Parathyroid adenoma (tissue), 2 donors: ENCODE measurements at regions not wholly inside any gene's neighbourhood (a gene's known extent, or its start where the extent isn't known, plus 50 kb on each side); places are given as distances from the start of the nearest gene placed in this dataset.
"Not testable (repeated sequence)": the region's sequence is repeated elsewhere in the genome, so short reads cannot be mapped to it uniquely, and the experiment has no call there.

Source experiments
- H2AFZ ChIP-seq: fragments of 300-600 bp; sonication (generic); one replicate; pipeline ENCODE4 v1.7.0; 2017; ENCODE audit warnings: antibody characterized with exemption, mild to moderate bottlenecking
- H3K27ac ChIP-seq: fragments of 300-600 bp; sonication (generic); one replicate; pipeline ENCODE4 v1.7.0; 2017
- H3K27me3 ChIP-seq: fragments of 300-600 bp; sonication (generic); one replicate; pipeline ENCODE4 v1.7.0; 2017; ENCODE audit warnings: low read length; ENCODE audit not compliant: control insufficient read depth, insufficient read depth
- H3K36me3 ChIP-seq: fragments of 300-600 bp; sonication (generic); one replicate; pipeline ENCODE4 v1.7.0; 2017; ENCODE audit warnings: low read length; ENCODE audit not compliant: control insufficient read depth, insufficient read depth
- H3K4me1 ChIP-seq: fragments of 300-600 bp; sonication (generic); one replicate; pipeline ENCODE4 v1.7.0; 2017; ENCODE audit warnings: control low read depth
- H3K4me2 ChIP-seq: fragments of 300-600 bp; sonication (generic); one replicate; pipeline ENCODE4 v1.7.0; 2017; ENCODE audit warnings: low read length
- H3K4me3 ChIP-seq: fragments of 300-600 bp; sonication (generic); one replicate; pipeline ENCODE4 v1.7.0; 2017; ENCODE audit warnings: low read depth, low read length
- H3K79me2 ChIP-seq: fragments of 300-600 bp; sonication (generic); one replicate; pipeline ENCODE4 v1.7.0; 2017; ENCODE audit warnings: control low read depth
- H3K9ac ChIP-seq: fragments of 300-600 bp; sonication (generic); one replicate; pipeline ENCODE4 v1.7.0; 2017; ENCODE audit warnings: mild to moderate bottlenecking
- H3K9me3 ChIP-seq: fragments of 300-600 bp; sonication (generic); one replicate; pipeline ENCODE4 v1.7.0; 2017; ENCODE audit warnings: low read length; ENCODE audit not compliant: control insufficient read depth
- CTCF ChIP-seq: fragments of 300-600 bp; sonication (generic); IDR thresholded peaks from one replicate; pipeline ENCODE4 v1.7.0; 2017; ENCODE audit warnings: antibody characterized with exemption, mild to moderate bottlenecking
- donor health status: primary hyperparathyroidism.

DNA sequence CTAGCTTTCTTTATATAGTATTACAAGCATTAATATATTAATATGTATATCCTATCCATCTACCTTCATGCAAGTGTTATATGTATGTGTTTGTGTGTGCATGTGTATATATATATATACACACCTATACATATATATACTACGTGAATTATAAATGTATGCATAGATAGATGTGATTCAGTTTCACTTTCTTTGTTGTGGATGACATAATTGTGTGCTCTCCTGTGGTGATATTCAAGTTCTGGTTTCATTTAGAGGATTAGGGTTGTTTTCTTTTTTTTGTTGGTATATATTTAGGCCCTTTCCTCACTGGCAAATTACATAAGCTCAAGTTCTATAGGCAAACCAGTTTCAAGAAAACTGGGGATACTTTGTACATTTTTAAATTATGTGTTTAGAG lies 225.7 kb upstream of the FANCL start:
- Histone ChIP-seq H3K4me3 (no peak overlapping the region), H3K9ac (no peak overlapping the region), H3K27ac (no peak overlapping the region), H3K4me2 (no peak overlapping the region), H3K36me3 (no peaks in the 10 kb centered on the region), H3K9me3 (no peaks in the 10 kb centered on the region), H3K79me2 (no peaks in the 10 kb centered on the region), H2AFZ (no peak overlapping the region), H3K4me1 (no peaks in the 10 kb centered on the region), H3K27me3 (no peaks in the 10 kb centered on the region)
- TF ChIP-seq CTCF: no peak

DNA sequence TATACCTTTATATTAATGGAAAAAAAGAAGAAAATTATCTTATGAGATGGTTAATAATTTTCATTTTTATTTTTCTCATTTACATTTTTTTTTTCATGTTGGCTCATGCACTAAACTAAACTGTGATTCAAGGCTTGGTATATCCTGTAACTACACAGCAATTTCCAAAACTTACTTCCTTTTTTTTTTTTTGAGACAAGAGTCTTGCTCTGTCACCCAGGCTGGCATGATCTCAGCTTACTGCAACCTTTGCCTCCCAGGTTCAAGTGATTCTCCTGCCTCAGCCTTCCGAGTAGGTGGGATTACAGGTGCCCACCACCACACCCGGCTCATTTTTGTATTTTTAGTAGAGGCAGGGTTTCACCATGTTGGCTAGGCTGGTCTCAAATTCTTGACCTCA lies 224.9 kb upstream of the FANCL start:
- not testable (repeated sequence) for H3K27ac ChIP-seq, H2AFZ ChIP-seq, H3K4me1 ChIP-seq, H3K4me2 ChIP-seq, H3K4me3 ChIP-seq, H3K9ac ChIP-seq, H3K36me3 ChIP-seq, H3K9me3 ChIP-seq, H3K79me2 ChIP-seq, H3K27me3 ChIP-seq

- no peaks in the 10 kb centered on the region for H3K9me3 ChIP-seq
- TF ChIP-seq CTCF: no peak
- H3K27me3 ChIP-seq: no peaks in the 10 kb centered on the region
- no peaks in the 10 kb centered on the region for H3K79me2 ChIP-seq
- H3K27ac ChIP-seq: no peak overlapping the region
- H3K9ac ChIP-seq: no peak overlapping the region
- H3K4me3 ChIP-seq: no peak overlapping the region
- H3K36me3 ChIP-seq: no peaks in the 10 kb centered on the region
- H2AFZ ChIP-seq: no peak overlapping the region
- no peaks in the 10 kb centered on the region for H3K4me1 ChIP-seq
- H3K4me2 ChIP-seq: no peak overlapping the region
Measured at GRCh38 chr2:58460670-58461069, 219.5 kb upstream of the FANCL start.

GRCh38 chr2:58449286-58450010 lies 208.3 kb upstream of the FANCL start:
- no peak for TF ChIP-seq CTCF
- Histone ChIP-seq H3K36me3 (no peaks in the 10 kb centered on the region), H3K27me3 (no peaks in the 10 kb centered on the region), H3K4me3 (no peak overlapping the region), H3K9ac (no peak overlapping the region), H3K4me2 (no peak overlapping the region), H2AFZ (no peak overlapping the region), H3K4me1 (no peaks in the 10 kb centered on the region), H3K27ac (no peak overlapping the region), H3K79me2 (no peaks in the 10 kb centered on the region), H3K9me3 (no peaks in the 10 kb centered on the region)

DNA sequence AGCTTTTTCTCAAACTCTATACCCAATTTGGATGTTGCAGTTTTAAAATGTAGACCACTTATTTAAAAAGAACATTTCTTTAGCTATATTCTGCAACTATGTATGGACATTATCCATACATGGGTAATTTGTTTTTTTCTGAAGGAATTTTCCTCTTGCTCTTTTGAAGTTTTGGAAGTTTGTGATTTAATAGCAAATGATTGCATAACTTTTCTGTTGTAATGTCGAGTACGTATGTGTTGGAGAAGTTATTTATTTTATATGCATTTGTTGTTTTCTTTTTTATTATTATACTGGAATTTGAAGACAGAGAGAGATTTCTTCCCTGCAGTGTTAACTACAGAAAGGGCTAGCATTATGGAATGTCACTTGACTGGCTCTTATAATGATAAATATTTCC lies 207.7 kb upstream of the FANCL start:
- TF ChIP-seq CTCF: no peak
- Histone ChIP-seq H3K27ac (no peak overlapping the region), H3K27me3 (no peaks in the 10 kb centered on the region), H3K4me2 (no peak overlapping the region), H3K9ac (no peak overlapping the region), H3K4me1 (no peaks in the 10 kb centered on the region), H3K4me3 (no peak overlapping the region), H3K36me3 (no peaks in the 10 kb centered on the region), H3K79me2 (no peaks in the 10 kb centered on the region), H2AFZ (no peak overlapping the region), H3K9me3 (no peaks in the 10 kb centered on the region)
